ENCODE measurements at regions not wholly inside any gene's neighbourhood (a gene's known extent, or its start where the extent isn't known, plus 50 kb on each side); places are given as distances from the start of the nearest gene placed in this dataset.
"Not testable (repeated sequence)": the region's sequence is repeated elsewhere in the genome, so short reads cannot be mapped to it uniquely, and the experiment has no call there.

DNA sequence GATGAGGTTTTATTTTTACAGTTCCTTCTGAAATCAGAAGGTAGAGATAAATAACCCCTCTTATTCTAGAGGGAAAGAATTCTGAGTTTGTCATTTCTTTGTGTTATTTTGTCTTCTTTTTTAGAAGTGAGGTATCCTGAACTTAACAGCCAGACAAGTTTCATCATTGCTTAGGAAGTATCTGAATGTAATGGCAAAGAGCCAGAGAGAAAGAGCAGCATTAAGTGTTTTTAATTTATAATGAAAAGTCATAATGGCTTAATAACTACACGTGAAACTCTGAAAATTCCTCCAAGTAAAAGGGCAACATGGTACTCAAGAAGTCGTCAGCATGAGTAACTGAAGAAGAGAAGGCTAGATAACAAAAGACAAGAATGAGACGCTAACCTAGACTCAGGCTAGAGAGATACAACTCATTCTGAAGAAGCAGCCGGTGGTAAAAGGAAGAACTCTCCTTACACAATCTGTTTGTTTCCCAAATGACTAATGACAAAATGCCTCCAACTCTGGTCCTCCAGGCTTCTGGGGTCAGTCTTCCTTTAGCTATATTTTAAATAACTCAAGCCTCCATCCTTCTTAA is 116.2 kb upstream of the NECTIN3 start:
- DNase-seq (ENCODE audit: low read depth), result no peak

DNA sequence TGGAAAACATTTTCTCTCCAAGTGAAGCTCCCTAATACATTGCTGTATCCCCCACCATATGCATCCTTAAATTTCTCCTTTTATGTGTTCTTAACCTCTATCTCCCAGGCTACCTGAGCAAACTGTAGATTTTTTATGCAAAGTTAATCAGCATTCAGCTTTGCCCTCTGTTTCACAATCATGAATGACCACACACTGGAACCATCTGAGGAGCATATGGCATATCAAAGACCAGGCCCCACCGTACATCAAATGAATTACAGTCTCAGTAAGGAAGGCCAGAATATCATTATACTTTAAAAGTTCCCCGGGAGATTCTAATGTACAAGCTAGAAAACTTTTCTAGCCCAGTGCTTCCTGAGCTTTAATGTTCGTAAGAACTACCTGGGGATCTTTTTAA is 115.5 kb upstream of the NECTIN3 start:
- DNase-seq (ENCODE audit: low read depth), result no peak

DNA sequence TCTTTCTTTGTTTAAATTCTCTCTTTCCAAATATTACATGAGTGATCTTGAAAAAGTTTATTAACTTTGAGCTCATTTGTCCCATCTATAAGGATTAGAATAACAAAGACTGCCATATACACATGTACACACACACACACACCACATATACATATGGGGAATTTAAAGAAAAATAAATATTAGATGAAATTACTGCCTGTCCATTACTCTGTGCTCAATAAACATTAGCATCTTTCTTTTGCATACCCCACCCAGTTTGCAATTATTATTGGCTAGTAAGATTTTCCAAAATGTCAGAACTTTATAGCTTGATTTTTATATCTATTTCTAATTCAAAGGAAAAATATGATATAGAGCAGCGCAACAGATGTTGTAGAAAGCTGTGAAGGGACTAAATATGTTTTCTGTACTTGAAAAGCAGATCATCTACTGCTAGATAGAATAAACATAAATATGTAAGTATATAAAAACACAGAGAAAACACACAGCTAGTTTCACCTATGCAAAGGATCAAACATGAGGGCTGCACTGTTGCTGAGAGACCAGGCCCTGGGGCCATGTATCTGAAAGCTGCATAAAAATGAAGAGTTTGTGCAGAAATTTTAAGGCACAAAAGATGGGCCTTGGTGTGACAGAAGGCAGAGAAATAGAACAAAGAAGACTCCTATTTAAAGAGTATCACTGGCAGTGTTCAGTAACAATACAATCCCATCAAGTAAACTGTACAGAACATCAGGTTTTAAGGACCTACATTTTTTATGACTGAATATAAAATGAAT is 114.2 kb upstream of the NECTIN3 start:
- DNase-seq (ENCODE audit: low read depth), result no peak

DNA sequence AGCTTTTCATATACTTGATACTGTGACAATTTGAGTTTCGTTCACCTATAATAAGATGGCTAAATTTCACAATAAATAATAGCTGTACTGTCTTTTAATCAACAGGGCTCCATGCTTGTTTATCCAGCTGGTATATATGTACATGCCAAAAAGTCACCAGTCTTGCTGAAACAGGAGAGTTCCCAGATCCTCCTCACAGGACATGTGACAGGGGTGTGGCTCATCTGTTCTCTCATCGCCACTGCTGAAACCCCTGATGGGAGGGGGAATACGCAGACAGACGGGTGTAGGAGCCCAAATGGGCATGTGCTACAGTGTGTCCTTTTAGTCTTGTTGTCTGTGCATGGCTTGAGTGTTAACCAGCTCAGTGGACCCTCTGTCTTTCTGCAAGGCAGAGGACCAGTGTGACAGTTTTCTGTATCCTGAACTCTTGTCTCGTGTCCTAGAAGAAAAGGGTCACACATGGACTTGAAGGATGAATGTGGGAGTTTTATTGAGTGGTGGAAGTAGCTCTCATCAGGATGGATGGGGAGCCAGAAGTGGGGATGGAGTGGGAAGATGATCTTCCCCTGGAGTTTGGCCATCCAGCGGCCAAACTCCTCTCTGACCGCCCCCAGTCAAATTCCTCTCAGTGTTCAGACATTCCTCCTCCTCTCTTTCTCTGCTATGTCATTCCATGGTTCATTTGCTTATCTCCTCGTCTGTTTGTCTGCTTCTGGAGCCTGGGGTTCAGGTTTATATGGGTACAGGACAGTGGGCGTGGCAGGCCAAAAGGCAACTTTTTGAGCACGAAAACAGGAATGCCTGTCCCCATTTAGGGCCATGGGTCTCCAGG is 113.1 kb upstream of the NECTIN3 start:
- DNase-seq (ENCODE audit: low read depth), result no peak

DNA sequence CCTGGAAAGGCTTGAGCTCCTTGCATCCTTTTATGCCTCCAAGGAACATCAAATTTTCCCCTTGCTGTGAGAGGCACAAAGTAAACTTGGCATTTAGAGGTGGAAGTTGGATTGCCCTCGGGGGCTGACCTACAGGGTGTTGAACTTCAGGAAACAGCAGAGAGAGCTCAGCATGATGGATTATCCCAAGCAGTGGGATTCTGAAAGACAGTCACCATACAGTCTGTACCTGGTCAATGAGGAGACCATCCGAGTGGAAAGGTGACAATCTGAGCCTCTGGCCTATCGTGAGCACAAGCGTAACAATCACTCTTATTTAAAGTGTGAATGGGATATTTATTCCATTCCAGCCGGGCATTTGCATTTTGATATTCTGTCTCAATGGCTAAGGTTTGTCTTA is 105.6 kb upstream of the NECTIN3 start:
- no peak for DNase-seq (ENCODE audit: low read depth)

DNA sequence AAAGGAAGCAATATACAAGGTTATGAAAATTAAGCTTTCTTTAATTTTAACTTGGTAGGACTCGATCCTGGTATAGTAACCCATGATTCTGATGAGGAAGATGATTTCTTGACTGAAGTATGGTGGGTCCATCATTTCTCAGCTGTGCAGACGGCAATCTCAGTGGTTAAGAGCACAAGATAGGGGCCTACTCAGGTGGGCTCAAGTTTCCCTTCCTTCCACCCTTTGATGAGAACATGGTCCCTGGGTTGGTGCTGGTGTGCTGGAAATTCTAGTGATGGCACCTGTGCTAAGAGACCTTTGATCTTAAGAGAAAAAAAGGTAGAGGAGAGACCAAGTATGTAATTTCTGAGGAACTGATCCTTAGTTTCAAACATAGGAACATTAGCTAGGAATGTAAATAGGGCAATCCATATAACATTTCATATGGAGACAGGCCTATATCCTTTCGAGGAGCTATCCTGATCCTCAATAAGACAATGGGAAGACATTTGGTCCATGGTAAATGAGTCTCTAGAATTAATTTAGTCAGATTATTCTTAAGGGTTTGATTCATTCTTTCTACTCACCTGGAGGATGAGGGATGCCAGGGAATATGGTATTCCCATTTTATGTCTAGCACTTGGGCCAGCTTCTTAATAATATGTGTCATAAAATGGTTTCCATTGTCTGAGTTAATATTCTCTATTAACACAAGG is 104.5 kb upstream of the NECTIN3 start:
- no peak for DNase-seq (ENCODE audit: low read depth)

DNA sequence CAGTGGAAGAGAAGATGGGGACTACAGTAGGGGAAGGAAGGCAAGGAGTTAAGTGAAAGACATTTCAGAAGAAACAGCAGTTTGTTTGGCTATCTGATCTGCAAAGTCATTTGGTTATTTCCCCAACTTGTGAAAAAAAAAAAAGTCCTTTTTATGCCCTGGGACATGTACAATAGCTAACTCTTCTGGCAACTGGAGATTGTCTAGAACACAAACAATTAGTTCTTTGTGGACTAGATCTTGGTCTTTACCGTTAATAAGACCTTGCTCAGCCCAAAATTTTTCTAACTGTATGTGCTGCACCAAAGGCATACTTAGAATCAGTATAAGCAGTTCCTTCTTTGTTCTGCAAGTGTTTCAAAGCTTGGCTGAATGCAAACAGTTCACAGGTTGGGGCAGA is 103.5 kb upstream of the NECTIN3 start:
- DNase-seq (ENCODE audit: low read depth), result no peak

DNA sequence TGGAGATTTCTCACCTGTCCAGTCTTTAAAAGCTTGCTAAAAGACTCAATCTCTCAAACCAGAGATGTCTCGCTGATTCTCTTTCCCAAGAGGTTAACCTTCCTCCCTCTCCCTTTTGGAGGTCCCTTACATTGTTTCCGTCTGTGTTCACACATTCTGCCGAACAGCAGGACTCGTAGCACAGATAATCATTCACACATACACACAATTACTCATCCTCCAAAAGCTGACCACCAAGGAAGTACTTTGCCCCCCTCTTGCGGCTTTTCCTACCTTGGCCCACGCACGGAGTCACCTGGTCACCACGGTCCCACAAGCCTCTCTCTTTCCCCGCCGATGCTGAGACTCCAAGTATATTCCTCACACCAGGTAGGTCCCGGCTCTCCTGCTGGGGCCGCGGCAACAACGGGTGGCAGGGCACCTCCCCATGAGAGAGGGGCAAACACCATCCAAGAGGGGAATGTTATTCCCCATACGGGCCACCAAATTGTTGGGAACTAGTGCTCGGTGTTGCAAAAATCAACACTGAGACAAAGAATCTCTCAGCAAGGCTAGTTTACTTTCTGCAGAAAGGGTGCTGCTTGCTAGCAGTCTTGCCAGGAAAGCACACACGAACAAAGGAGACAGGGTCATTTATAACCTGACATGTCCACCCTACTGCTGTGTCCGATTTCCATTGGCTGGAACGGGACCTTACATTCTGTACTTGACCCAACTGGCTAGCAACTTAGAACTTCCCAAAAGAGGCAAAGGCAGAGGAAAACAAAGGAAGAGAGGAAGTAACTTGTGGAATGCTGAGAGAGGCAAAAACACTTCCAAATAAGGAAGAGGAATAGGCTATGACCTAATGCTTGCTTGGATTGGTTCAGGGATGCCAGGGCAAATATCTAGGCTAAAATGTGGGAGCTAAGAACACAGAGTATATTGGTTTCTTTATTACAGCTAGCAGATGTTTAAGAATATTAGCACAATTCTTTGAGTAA is 102.1 kb upstream of the NECTIN3 start:
- DNase-seq (ENCODE audit: low read depth), result no peak

DNA sequence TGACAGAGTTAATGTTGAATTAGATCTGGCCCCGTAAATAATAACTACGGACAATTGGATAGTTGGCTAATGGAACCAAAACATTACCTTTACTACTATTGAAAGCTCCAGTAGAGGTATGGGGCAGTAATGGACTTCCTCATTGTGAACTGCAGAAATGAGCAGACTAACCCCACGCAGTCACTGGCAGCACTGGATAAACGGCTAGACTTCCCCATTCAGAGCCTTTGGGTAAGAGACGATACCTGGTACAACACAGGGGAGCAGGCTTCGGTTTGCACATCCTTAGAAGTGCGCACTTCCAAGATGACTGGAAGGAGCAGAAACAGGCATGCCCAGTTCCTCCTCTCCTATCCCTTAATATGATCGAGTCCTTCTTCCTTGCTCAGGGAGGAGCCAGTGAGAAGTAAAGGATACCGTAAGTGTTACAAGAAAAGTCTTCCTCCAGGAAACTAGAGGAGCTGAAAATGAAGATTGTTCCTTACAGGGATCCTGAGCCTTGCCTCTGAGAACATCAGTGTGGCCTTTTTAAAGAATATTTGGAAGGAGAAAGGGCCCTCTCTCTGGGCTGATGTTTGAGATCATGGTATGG is 100.5 kb upstream of the NECTIN3 start:
- DNase-seq (ENCODE audit: low read depth), result no peak

DNA sequence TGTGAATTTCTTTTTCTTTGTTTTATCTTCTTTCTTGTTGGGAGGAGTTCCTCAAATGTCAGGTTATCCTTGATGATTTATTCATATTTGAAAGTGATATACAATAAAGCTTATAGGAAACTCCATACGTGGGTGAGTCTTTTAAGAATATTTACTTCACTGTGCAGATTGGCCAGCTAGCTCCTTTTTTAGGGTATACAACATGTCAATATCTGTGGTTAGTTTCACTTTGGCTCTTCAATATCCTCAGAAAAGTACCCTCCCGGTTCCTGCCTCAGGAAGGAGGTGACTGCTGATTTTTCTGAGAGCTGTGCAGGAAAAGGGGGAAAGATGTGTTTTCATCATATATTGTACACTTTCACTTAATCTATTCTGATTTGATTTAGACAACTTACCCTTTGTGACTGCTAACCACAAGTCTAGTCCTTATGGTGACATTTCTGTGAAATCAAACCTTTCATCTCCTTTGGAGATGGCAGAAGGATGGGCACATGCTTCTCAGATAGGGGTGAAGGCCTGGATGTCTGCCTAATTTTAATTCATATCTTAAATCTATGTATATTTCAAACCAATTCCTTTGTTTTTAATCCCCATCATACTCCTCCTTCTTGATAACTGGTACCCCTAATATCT is 98.2 kb upstream of the NECTIN3 start:
- DNase-seq (ENCODE audit: low read depth), result no peak

DNA sequence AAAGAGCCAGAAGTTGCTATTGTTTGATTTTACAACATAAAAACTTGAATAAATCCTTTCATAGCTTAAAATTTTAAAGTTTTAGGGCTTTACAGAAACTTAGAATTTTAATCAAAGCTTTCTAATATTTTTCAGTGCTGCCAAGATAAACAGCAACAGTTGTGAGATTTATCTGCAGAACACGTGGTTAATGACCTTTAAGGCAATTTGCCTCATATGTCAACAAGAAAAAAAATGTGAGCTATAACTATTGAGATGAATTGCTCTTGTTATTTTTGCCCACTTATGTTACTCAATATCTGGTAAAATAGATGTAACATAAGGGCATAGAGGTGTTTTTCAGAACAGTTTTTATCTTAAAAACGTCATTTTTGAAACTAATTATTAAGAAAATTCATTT is 96.7 kb upstream of the NECTIN3 start:
- DNase-seq (ENCODE audit: low read depth), result no peak

DNA sequence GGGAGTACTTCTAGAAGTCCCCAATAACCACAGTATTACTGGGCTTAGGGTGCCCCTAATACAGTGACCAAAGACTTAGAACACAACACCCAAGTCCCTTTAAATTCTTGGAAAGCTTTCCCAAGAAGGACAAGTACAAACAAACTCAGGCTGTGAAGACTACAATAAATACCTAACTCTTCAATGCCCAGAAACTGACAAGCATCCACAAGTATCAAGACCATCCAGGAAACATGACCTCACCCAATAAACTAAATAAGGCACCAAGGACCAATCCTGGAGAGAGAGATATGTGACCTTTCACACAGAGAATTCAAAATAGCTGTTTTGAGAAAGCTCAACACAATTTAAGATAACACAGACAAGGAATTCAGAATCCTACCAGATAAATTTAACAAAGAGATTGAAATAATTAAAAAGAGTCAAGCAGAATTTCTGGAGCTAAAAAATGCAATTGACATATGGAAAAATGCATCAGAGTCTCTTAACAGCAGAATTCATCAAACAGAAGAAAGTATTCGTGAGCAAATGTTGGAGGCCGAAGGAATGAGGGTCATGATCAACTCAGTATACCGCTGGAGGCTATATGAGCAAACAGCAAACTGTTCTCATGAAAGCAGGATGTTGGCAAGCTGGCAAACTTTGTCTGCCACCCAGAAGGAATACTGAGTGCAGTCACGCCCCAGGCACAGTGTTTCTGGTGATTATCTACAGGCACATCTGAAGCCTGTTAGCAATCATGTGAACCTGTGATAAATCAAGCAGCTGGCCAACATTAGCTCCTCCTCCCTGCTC is 87.0 kb upstream of the NECTIN3 start:
- DNase-seq (ENCODE audit: low read depth), result no peak

DNA sequence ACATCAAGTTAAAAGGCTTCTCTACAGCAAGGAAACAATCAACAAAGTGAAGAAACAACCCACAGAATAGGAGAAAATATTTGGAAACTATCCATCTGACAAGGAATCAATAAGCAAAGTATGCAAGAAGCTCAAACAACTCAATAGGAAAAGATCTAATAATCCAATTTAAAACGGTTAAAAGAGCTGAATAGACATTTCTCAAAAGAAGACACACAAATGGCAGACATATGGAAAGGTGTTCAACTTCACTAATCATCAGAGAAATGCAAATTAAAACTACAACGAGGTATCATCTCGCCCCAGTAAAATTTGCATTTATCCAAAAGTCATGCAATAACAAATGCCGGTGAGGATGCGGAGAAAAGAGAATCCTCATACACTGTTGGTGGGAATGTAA is 82.2 kb upstream of the NECTIN3 start:
- DNase-seq (ENCODE audit: low read depth), result no peak

DNA sequence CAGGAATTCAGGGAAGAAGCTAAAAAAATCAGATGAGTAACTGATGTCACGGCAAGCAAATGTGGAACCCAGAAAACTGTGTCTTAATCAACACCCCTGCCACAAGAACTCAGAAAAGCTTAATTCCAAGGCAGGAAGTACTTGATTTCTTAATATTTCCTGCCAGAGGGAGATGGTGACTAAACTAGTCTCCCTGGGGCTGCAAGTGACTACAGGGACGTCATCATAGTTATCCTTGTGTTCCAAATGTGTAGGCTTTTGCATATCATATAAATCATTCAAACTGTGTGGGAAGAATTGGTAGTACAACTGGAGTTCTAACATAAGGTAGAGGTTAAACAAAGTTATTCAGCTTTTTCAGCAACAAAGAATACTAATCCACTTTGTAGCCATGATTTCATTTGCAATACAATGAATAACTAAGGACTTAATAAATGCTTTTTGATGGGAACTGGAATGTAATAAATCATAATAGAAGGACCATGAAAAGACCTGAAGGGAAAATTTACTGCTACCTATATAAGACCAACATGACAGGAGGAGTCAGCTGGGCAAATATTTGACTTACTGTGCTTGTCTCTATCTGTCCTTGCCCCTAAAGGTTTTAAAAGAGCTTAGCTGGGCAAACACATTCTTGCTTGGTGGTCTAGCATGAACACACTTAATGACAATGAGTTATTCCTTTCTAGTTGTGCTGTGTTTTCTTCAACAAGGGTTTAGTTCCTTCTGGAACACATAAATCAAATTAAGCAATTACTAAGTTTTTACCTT is 76.0 kb upstream of the NECTIN3 start:
- DNase-seq (ENCODE audit: low read depth), result no peak

DNA sequence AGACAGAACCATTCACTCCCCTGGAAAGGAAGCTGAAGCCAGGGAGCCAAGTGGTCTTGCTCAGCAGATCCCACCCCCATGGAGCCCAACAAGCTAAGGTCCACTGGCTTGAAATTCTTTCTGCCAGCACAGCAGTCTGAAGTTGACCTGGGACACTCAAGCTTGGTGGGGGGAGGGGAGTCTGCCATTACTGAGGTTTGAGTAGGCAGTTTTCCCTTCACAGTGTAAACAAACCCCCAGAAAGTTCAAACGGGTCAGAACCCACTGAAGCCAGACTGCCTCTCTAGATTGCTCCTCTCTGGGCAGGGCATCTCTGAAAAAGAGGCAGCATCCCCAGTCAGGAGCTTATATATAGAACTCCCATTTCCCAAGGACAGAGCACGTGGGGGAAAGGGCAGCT is 72.8 kb upstream of the NECTIN3 start:
- DNase-seq (ENCODE audit: low read depth), result not testable (repeated sequence)

DNA sequence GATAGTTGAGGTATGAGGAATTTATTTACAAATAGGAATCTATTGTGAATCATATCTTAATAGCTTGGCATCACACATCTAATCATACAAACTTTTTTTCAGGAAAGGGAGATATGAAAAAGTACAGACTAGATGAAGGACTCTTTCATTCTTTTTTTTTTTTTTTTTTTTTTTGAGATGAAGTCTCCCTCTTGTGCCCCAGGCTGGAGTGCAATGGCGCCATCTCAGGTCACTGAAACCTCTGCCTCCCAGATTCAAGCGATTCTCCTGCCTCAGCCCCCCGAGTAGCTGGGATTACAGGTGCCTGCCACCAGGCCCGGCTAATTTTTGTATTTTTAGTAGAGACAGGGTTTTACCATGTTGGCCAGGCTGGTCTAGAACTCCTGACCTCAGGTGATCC is 65.1 kb upstream of the NECTIN3 start:
- not testable (repeated sequence) for DNase-seq (ENCODE audit: low read depth)

DNA sequence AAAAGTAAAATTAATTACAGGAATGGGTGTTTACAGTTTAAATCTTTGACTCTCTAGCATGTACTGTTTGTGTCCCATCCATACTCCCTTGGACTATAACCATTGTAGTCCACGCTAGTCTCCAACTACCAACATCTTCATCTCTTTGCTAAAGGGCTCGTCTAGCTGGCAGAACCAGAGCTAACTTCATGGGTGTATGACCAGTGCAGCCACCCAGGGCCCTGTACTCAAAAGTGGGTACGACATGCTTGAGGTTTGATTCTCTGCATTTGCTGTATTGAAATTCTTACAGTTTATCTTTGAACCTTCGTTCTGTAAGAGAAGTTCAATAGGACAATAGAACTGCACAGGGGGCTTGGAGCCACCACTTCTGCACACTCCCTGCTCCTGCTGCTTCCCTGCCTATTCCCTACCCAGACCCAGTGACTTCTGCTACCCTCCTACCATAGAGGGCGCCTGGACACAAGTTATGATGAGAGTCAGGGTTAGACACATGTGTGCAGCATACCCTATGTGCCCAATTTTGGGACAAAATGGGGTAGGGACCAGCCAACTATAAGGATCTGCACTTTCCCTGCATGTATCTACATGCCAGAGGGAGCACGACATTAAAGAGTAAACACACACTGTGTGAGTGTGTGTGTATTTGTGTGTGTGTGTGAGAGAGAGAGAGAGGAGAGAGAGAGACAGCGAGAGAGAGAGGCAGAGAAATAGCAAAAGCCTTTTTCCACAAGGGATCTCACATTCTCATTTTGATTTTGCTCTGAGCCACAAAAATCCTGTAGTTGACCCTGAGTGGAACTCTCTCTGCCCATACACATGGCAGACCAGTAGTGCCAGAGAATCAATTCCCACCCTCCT is 59.0 kb upstream of the NECTIN3 start:
- no peak for DNase-seq (ENCODE audit: low read depth)

All from stimulated activated CD8-positive, alpha-beta memory T cell treated with anti-CD3 and anti-CD28 coated beads, Interleukin-4, amount 100 ng/mL, for 24 hours (primary cell).